HepG2 (cell line): ENCODE measurements at regions not wholly inside any gene's neighbourhood (a gene's known extent, or its start where the extent isn't known, plus 50 kb on each side); places are given as distances from the start of the nearest gene placed in this dataset.
A peak's percentile ranks its signal among the peaks of the same experiment; 100 is the strongest.

Experiments
- AHR ChIP-seq: IDR thresholded peaks from 2 replicates; pipeline ENCODE4 v1.6.1; 2018; ENCODE audit warnings: missing genetic modification reagents, missing compliant biosample characterization
- DNMT3B ChIP-seq: conservative IDR thresholded peaks from 2 replicates; pipeline ENCODE4 v1.6.1; 2016; ENCODE audit warnings: missing biosample characterization, control low read depth
- FOXA1 ChIP-seq, 2 experiments: fragments of 450-650 bp in 1 of 2; sonication (generic) in 1 of 2; formaldehyde crosslinking in 1 of 2; IDR thresholded peaks; 2 replicates each; pipeline versions ENCODE4 v1.4.0 to v1.6.1; 2016 to 2020; ENCODE audit warnings: missing genetic modification reagents in 1 of 2
- GLI4 ChIP-seq: sonication (generic); formaldehyde crosslinking; IDR thresholded peaks from 2 replicates; pipeline ENCODE4 v1.5.1; 2020; ENCODE audit warnings: missing genetic modification reagents, mild to moderate bottlenecking, moderate library complexity, borderline replicate concordance
- GTF2F1 ChIP-seq: fragments of 150-350 bp; IDR thresholded peaks from 2 replicates; pipeline ENCODE4 v1.6.1; 2014; ENCODE audit warnings: low read length
- GZF1 ChIP-seq: sonication (generic); formaldehyde crosslinking; IDR thresholded peaks from 2 replicates; pipeline ENCODE4 v1.5.1; 2020; ENCODE audit warnings: mild to moderate bottlenecking, missing genetic modification reagents
- HOXA3 ChIP-seq: sonication (generic); formaldehyde crosslinking; IDR thresholded peaks from 2 replicates; pipeline ENCODE4 v1.5.0; 2020; ENCODE audit warnings: missing genetic modification reagents
- HOXA5 ChIP-seq: sonication (generic); formaldehyde crosslinking; IDR thresholded peaks from 2 replicates; pipeline ENCODE4 v1.4.0; 2020; ENCODE audit warnings: missing genetic modification reagents
- LBX2 ChIP-seq: sonication (generic); formaldehyde crosslinking; IDR thresholded peaks from 2 replicates; pipeline ENCODE4 v1.5.0; 2020; ENCODE audit warnings: missing genetic modification reagents, mild to moderate bottlenecking, borderline replicate concordance
- MED1 ChIP-seq: sonication (generic); formaldehyde crosslinking; IDR thresholded peaks from 2 replicates; pipeline ENCODE4 v1.4.0; 2020; ENCODE audit warnings: missing genetic modification reagents
- MTA3 ChIP-seq: sonication (generic); formaldehyde crosslinking; IDR thresholded peaks from 2 replicates; pipeline ENCODE4 v1.4.0; 2020; ENCODE audit warnings: missing genetic modification reagents
- NFE2L1 ChIP-seq: sonication (generic); formaldehyde crosslinking; IDR thresholded peaks from 2 replicates; pipeline ENCODE4 v1.4.0; 2020; ENCODE audit warnings: missing genetic modification reagents, mild to moderate bottlenecking, borderline replicate concordance
- NFE2L2 ChIP-seq: fragments of 150-350 bp; IDR thresholded peaks from 2 replicates; pipeline ENCODE4 v1.6.1; 2014; ENCODE audit warnings: low read length
- NR3C1 ChIP-seq: sonication (generic); formaldehyde crosslinking; IDR thresholded peaks from 2 replicates; pipeline ENCODE4 v1.4.0; 2020; ENCODE audit warnings: missing genetic modification reagents
- RBM22 ChIP-seq: fragments of 200-400 bp; formaldehyde crosslinking; optimal IDR thresholded peaks from 2 replicates; pipeline ENCODE3; 2017; ENCODE audit warnings: mild to moderate bottlenecking, low read length, moderate library complexity
- THAP7 ChIP-seq: sonication (generic); formaldehyde crosslinking; IDR thresholded peaks from 2 replicates; pipeline ENCODE4 v1.8.1; 2023; ENCODE audit warnings: mild to moderate bottlenecking, missing genetic modification reagents
- ZNF281 ChIP-seq: sonication (generic); formaldehyde crosslinking; IDR thresholded peaks from 2 replicates; pipeline ENCODE4 v1.4.0; 2020; ENCODE audit warnings: missing genetic modification reagents, borderline replicate concordance
- ZNF318 ChIP-seq: sonication (generic); formaldehyde crosslinking; IDR thresholded peaks from 2 replicates; pipeline ENCODE4 v1.4.0; 2020; ENCODE audit warnings: mild to moderate bottlenecking, missing genetic modification reagents

GRCh38 chr20:50281831-50282591 lies 91.4 kb downstream of the CEBPB start (continued):
- TF ChIP-seq ZNF318 (CRISPR knock-in tag) (0 out of 2 replicates have a peak, but pooled peaks have one; percentile 16), NFE2L2 (no peak), DNMT3B (no peak), NR3C1 (CRISPR knock-in tag) (no peak), RBM22 (no peak), GLI4 (peak; percentile 62; the same call in 1 of the 2 replicates), MTA3 (no peak), MED1 (peak; percentile 37; the same call in 1 of the 2 replicates), GTF2F1 (no peak), ZNF281 (CRISPR knock-in tag) (peak; percentile 61), LBX2 (CRISPR knock-in tag) (no peak), GZF1 (CRISPR knock-in tag) (no peak), FOXA1 (IDR thresholded peaks at IDR 0.05) (no peak), FOXA1 (CRISPR knock-in tag; IDR thresholded peaks at IDR 0.05) (peak; percentile 13; the same call in 1 of the 2 replicates), HOXA5 (peak; percentile 42; the same call in 1 of the 2 replicates), AHR (CRISPR knock-in tag) (0 out of 2 replicates have a peak, but pooled peaks have one; percentile 25), THAP7 (CRISPR knock-in tag) (peak; percentile 72; the same call in 1 of the 2 replicates), NFE2L1 (CRISPR knock-in tag) (no peak), HOXA3 (CRISPR knock-in tag) (peak; percentile 49; the same call in 1 of the 2 replicates)
